ENCODE measurements at regions not wholly inside any gene's neighbourhood (a gene's known extent, or its start where the extent isn't known, plus 50 kb on each side); places are given as distances from the start of the nearest gene placed in this dataset.

DNA sequence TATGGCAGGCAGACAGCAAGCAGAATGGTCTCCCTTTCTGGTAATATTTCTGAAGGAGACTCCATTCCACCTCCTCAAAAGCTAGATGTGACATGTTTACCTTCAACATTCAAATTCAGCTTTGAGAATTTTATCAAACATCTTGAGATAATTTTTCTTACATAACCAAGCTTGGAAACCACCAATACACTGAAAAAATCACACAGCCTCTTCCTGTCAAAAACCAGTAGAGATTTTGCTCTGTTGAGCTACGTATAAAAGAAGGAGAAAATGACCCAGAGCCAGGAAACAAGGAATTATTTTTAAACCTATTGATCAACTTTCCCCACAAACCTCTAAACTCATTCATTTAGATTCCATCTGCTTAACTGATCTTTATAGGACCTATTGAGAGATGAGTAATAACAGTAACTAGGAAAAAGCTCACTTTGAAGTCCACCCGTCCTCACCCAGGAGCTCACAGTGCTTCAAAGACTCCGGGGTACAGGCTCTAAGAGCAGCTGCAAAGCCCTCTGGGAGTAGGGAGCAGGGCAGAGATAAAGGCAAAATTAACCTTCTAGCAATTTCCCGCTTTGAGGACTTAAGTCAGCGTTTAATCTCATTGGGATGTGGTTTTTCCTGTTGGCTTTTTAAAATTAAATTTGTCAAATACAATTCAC lies 318.2 kb upstream of the RASGEF1B start:
- WGBS (ENCODE audit: insufficient coverage, insufficient replicate concordance, low lambda C conversion rate, missing lambda C conversion rate): 33% methylated on average over 5 of the region's 5 CpGs
- RAD21 ChIA-PET (ENCODE audit: unreplicated experiment): no interaction called here
- Histone ChIP-seq H3K79me2 (ENCODE audit: control insufficient read depth, insufficient read depth, low read length) (no peaks in the 10 kb centered on the region), H3K9ac (ENCODE audit: control insufficient read depth, insufficient read depth, low read length) (no peak overlapping the region), H2AFZ (ENCODE audit: control insufficient read depth, low read depth, low read length) (no peak overlapping the region), H3K27ac (ENCODE audit: control insufficient read depth, insufficient read depth) (no peak overlapping the region), H3K36me3 (ENCODE audit: control insufficient read depth in 2 of 2, insufficient read depth in 2 of 2, low read length in 1 of 2) (no peaks in the 10 kb centered on the region), H3K4me3 (no peak overlapping the region), H3K4me2 (ENCODE audit: control insufficient read depth, insufficient read depth) (no peak overlapping the region), H3K4me1 (ENCODE audit: control insufficient read depth, insufficient read depth, low read length) (no peaks in the 10 kb centered on the region), H4K20me1 (ENCODE audit: control insufficient read depth, insufficient read depth) (no peaks in the 10 kb centered on the region), H3K27me3 (replicated peaks in 1 of 2; ENCODE audit: control insufficient read depth in 2 of 2, insufficient read depth in 2 of 2, low read length in 1 of 2) (no peaks in the 10 kb centered on the region; a peak in 1 of 4 replicates), H3K9me3 (replicated peaks; ENCODE audit: control insufficient read depth, insufficient read depth, low read length) (no peaks in the 10 kb centered on the region)
- POLR2A ChIA-PET: no interaction called here
- DNase-seq (ENCODE audit: low read depth, low spot score) (no peak), FAIRE-seq (no peak), ATAC-seq (no peak)
- TF ChIP-seq, protein P1, sequence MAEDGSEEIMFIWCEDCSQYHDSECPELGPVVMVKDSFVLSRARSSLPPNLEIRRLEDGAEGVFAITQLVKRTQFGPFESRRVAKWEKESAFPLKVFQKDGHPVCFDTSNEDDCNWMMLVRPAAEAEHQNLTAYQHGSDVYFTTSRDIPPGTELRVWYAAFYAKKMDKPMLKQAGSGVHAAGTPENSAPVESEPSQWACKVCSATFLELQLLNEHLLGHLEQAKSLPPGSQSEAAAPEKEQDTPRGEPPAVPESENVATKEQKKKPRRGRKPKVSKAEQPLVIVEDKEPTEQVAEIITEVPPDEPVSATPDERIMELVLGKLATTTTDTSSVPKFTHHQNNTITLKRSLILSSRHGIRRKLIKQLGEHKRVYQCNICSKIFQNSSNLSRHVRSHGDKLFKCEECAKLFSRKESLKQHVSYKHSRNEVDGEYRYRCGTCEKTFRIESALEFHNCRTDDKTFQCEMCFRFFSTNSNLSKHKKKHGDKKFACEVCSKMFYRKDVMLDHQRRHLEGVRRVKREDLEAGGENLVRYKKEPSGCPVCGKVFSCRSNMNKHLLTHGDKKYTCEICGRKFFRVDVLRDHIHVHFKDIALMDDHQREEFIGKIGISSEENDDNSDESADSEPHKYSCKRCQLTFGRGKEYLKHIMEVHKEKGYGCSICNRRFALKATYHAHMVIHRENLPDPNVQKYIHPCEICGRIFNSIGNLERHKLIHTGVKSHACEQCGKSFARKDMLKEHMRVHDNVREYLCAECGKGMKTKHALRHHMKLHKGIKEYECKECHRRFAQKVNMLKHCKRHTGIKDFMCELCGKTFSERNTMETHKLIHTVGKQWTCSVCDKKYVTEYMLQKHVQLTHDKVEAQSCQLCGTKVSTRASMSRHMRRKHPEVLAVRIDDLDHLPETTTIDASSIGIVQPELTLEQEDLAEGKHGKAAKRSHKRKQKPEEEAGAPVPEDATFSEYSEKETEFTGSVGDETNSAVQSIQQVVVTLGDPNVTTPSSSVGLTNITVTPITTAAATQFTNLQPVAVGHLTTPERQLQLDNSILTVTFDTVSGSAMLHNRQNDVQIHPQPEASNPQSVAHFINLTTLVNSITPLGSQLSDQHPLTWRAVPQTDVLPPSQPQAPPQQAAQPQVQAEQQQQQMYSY (CRISPR knock-in tag; IDR thresholded peaks at IDR 0.05): no peak
- TF ChIP-seq TBL1XR1 (IDR thresholded peaks at IDR 0.05; ENCODE audit: low read depth, low read length) (no peak), PML (IDR thresholded peaks at IDR 0.05; ENCODE audit: low read length) (no peak), MYB (IDR thresholded peaks at IDR 0.05; ENCODE audit: borderline replicate concordance, low read depth, low read length) (no peak), ZNF384 (IDR thresholded peaks at IDR 0.05; ENCODE audit: borderline replicate concordance, low read depth, low read length) (no peak)
- TF ChIP-seq, protein P2, sequence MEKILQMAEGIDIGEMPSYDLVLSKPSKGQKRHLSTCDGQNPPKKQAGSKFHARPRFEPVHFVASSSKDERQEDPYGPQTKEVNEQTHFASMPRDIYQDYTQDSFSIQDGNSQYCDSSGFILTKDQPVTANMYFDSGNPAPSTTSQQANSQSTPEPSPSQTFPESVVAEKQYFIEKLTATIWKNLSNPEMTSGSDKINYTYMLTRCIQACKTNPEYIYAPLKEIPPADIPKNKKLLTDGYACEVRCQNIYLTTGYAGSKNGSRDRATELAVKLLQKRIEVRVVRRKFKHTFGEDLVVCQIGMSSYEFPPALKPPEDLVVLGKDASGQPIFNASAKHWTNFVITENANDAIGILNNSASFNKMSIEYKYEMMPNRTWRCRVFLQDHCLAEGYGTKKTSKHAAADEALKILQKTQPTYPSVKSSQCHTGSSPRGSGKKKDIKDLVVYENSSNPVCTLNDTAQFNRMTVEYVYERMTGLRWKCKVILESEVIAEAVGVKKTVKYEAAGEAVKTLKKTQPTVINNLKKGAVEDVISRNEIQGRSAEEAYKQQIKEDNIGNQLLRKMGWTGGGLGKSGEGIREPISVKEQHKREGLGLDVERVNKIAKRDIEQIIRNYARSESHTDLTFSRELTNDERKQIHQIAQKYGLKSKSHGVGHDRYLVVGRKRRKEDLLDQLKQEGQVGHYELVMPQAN (conservative IDR thresholded peaks at IDR 0.05): no peak
- BruUV-seq (replicated peaks): no TSS peak
- in situ Hi-C loops (cut with MboI): no loop called here
- intact Hi-C loops (cut with micrococcal nuclease; ENCODE audit: unreplicated experiment): no loop called here
- SMC1A ChIA-PET (ENCODE audit: uncharacterized antibody, unreplicated experiment): interaction anchor here (1.1 to 1.2 kb wide), 2 partner anchors 11 to 14 kb away, joined by 3 read pairs; no protein-coding TSS in a partner anchor
- CTCF ChIA-PET: no interaction called here

Measured in GM12878 (cell line).